H4 (cell line): ENCODE measurements at regions not wholly inside any gene's neighbourhood (a gene's known extent, or its start where the extent isn't known, plus 50 kb on each side); places are given as distances from the start of the nearest gene placed in this dataset.

Experiments used
- DNase-seq: peaks from one replicate; pipeline ENCODE4 v3.0.0-alpha.2; 2015; ENCODE audit warnings: low spot score

DNA sequence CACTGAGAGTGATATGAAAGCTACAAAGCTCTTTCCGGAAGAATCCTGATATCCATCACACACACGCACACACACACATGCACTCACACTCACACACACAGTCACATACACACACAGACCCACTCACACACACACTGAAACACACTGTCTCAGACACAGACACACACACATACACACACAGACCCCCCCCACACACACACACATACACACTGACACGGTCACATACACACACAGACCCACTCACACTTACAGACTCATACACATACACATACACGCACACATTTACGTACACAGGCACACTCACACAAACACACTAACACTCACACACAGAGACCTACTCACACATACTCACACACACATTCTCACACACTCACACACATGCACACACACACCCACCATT is 58.6 kb downstream of the LIG4 start:
- DNase-seq = no peak

DNA sequence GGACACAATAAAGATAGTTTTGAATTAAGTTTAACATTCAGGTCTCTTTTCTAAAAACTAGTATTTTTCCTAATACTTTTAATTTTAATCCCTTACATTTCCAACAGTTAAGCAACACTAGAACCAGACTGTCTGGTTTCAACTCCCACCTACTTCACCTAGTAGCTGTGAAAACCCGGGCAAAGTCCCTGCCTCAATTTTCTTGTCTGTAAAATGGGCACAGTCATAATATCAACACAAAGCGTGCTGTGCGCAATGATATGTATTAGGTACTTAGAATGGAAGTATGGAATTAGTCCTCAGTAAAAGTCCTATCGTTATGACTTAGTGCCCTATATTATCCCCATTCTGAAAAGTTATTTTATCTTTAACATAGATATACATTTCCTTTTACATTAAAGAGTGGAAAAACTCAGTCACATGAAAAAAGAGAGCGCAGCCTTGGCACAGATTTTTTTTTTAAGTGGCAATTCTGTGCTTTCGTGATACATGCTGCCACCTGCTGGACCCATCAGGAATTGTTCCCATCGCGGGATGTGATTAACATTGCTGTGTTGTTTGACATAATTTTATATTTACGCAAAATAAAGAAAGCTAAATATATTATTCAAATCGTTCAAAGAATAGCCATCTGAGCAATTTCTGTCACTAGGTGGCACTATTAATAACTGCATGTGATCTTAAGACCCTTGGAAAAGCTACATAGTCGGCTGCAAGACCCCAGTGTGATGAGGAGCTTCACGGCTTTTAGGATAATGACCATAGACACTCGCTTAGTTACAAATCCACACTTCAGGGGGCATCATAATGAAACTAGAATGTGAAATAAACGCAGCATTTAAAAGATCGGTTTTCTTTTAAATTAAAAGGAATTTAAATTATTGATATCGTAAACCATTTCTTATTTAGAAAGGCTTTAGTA is 59.9 kb downstream of the LIG4 start:
- DNase-seq = peak; percentile 14

DNA sequence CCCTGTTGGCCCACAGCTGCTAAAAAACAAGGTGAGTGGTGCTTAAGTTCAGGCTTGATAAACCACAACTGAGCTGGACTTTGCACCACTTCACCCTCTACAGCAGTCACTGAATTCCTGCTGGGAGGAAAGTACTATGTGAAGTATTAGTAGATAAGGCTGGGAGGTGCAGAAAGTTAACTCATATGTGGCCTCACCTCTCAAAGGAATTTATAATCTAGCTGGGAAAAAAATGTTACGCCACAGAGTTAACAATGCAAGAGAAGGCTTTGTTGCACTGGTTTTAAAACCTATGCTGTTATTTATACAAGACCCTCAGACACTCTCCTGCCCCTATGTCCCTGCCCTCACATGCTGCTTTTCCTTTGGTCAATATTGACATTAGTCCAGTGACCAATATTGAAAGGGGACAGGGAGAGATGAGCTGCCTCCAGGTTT is 60.9 kb downstream of the LIG4 start:
- DNase-seq = no peak

DNA sequence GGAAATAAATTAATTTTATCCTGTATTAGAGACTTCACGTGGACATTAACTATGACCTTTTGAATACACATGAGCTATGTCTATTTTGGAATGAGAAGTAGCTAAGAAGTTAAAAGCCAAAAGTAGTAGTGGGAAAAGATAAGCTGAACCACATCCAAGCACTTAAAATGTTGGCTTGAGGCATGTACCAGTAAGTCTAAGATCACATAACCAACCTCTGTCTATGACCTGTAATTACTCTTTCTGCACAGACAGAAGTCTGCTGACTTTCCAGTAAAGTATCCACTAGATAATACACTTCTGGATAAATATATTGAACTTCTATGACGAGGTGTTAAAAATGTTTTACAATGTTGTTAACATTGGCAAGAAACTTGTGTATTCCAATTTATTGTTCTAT is 68.7 kb downstream of the LIG4 start:
- no peak for DNase-seq

DNA sequence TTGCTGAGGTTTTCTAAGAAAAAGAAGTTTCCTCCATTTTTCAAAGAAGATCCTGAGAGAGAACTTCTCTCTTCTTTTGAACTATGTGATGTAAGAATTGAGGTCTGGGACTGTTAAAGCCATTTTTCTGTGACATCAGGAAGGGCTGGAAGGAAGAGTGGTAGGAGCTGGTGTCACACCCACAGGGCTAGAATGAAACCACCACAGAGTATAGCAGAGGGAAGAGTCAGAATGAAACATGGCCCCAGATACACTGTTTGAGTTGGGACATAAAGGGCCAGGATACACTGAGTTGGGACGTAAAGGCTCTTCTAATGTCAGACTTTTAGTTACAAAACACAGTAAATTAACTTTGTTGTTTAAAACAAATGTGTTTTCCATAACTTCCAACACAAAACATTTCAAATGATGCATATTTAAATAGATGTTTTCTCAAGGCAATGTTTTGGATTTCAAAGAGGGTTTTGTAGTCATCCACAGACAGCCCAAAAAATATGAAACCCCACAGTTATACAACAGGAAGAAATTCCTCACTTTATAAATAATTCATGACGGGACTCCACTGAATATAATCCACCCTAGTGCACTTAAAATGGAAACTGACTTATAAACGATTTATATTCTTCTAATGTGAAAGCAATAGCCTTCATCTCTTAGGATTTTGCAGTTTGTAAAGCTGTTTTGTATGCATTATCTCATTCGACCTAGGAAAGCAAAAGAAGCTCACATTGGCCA is 72.5 kb downstream of the LIG4 start:
- no peak for DNase-seq

DNA sequence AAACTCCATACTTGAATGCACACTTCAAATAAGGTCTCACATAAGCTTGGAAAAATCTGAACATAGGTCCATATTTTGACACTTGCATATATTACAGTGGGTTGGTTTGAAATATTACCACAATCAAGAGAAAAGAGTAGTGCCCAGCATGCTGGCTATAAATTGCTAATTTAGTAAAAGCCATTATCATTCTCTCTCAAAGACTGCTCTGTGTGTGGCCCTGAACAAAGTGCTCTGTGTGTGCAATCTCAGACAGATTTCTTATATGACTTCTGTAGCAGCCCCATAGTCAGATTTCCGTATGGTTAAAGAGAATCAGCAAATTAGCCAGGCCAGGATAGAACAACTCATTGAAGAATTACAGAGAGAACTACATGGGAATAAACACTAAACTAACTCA is 78.2 kb downstream of the LIG4 start:
- no peak for DNase-seq

DNA sequence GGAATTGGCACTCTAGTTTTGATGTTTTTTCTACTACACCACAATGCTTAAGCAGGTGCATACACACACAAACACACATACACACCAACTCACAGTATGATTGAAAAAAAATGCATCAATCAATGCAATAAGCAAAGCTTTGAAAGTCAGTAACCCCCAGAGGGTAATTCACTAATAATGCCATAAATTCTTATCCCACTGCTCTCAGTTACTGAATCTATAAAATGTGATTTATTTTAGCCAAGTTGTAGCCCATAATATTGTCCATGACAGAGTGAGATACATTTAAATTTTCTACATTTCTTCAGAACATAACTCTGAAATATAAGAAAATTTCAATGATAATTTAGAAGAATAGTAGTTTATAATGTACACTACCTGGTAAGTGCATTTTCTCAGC is 87.9 kb downstream of the LIG4 start:
- DNase-seq = no peak

DNA sequence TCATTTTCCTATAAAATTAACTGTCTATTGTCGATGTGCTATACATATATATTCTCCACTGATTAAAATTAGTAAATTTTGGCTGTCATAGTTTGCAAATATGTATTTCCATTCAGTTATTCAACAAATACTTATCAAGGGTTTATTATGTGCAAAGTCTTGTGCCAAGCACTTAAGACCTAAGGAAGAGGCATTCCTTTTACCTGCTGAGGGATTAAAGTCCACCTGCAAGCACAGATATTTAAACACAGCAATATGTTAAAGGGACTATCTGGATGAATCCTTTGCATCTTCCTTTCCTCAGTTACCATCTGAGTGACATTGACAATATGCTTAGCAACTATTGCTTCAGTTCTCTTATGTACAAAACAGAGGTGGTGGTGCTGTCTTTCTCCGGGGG is 89.3 kb downstream of the LIG4 start:
- DNase-seq = no peak

DNA sequence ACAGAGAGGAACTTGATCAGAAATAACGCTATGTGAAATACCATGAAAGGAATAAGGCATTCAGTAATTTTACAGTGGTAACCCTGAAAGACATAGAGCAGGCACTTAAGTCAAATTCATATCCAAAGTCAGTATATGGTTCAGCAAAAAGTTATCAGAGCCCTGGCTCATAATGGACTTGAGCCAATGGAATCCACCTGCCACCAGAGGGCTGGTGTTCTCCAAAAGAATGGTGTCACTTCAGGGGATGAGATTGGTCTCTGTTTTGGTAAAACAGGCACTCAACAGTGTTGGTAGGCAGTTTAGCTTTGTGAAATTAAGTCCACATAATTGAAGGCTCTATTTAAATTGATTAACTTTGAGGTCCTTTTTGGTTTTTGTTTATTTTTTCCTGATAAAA is 93.9 kb downstream of the LIG4 start:
- DNase-seq = no peak

DNA sequence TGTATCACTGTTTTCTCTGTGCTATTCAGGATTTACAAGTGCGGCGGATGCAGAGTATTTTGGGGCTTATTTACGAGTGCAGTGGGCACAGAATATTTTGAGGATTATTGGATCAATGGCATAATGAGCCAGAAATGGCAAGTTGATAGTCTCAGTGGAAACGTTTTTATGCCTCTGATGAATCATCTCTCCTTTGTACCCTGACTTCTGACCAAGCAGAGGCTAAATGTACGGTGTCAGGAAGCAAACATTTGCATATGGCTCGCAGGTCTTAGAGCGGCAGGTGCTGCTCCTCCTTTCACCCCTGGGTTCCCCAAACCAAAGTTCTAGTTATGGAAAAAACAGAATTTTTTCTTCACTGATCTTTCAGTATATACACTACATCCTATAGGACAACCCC is 94.5 kb downstream of the LIG4 start:
- no peak for DNase-seq

DNA sequence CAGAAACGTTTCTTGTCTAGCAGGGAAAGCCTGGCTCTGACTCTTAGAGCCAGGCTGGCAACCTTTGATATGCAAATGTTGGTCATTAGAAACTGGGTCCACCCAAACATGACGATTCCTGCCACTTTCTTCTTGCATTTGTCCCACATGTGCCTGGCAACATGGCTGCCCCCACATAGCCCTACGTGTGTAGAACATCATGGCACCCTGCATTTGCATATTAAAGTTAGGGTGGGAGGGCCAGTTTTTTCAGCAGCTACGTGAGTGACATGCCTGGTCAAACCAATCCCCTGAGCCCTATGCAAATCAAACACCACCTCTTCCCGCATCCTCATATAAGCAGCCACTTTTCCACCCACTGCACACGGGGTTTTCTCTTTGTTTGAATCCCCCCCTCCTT is 95.0 kb downstream of the LIG4 start:
- no peak for DNase-seq

DNA sequence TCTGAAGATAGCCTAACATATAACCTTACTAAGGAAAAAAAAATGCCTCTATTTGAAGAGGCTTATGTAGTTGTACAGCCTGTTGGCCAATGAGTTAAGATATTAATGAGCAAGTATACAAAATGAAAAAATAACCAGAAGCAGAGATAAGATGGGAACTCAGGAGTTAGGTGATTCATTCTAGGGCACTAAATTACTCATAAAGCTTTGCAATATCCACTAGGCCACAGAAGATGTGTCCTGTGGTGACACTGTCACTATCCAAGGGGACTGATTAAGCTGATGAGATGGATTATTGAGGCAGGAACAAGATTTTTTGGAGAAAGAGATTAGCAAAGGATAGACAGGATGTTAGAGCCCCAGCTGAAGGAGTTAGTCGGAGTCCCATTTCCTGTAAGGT is 99.6 kb downstream of the LIG4 start:
- DNase-seq = no peak

DNA sequence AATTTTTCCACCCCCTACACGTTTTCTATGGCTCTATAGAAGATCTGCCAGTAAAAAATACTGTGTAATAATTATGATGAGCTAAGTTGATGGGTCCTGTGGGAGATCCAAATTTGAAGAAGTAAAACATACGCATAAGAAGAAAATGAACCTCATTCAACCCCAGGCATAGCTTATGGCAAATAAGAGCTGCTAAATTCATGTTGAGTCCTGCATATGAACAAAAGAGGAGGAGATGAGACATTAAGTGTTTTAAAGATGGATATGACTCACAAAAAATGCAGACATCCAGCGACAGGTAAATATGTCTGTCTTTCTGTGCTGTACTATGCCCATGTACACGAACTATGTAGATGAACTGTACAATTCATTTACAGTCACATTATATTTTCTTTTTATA is 101.9 kb downstream of the LIG4 start:
- DNase-seq = no peak

DNA sequence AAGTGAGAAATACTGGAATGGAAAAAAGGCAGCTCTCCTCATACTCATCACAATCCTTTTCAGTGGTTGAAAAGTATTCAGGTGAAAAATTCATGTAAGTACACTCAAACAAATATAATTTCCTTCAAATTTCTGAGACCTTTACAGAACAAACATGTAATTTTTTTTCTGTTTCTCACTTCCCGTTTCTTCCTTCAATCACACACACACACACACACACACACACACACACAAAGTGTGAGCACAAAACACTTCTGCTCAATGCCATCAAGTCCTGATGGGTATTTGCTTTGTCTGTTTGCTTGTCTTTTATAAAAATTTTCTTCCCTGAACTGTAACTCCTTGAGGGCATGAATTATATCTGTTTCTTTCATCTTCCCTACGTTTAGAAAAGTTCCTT is 110.6 kb downstream of the LIG4 start:
- DNase-seq = no peak

DNA sequence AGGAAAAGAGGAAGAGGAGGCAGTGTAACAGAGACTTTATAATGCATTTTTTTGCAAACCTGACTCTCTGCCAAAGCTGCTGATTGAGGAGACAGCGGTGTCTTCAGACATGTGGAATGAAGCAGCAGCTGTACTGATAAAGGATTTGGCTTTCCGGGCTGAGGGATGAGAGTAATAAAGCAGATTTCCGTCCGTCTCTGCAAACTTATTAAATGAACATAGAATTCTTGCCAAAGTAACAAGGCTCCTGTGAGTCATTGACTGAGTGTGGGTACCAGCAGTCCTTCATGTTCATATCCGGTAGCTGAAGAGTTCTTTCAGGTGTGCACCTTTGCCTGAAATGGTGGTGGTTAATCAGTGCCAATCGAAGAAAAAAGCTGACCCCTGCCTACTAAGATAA is 112.6 kb downstream of the LIG4 start:
- no peak for DNase-seq

DNA sequence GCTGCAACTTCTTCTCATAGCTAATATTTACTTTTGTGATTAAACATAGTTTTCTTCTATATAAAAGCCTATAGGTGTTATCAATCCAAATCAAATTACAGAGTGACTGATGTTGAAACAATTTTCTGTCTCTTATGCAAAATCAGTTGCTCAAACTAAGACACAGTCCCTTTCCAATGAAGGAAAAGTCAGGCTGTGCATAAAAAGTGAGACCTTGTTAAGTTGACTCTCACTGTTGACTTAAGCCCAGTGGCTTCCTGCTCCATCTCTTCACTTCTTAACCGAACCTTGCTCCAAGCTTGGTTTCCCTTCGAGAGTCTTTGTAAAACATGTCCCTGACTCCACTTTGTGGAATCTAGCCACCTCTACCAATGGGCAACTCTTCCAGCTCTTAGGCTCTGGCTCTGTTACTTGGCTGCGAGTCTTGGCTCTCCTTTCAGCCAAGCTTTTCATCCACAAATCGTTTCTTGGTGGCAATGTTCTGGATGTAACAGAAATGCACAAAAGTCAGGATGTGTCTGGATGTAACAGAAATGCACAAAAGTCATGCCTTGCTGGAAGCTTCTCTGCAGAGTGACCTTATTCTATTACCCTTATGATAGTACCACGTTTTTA is 118.9 kb downstream of the LIG4 start:
- no peak for DNase-seq

DNA sequence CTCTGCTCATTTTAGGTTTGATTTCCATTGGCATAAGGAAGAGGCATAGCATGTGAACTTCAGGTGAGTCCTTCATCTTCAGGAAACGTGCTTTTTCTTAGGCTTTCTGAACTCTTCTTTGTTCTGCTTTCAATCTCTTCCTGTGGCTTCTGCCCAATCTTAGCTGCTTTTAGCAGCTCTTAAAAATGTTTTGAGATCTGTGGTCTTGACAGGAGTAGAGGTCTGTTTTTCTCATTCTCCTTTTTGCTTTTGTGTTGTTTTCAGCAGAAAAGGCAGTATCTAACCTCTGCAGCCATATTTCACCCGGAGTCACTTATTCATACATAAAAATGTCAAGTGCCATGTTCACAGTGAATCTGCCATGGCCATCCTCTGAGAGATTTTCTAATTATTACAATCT is 120.3 kb downstream of the LIG4 start:
- DNase-seq = no peak

DNA sequence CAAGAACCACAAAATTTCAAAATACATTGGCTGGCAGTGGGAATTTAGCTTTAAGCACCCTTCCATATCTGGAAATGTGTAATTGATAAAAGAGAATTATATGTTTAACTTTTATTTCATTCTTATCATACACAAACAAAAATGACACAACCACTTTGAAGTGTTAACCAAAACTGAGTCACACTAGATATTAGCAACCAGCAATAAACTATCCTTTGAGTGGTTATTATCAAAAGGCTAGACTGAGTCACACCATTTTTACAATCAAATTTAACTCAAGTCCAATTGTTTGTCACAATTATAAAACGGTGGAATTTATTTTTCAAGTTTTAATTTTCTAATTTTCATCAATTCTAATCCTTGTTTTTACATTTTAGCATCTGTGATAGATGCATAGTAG is 121.7 kb downstream of the LIG4 start:
- no peak for DNase-seq

DNA sequence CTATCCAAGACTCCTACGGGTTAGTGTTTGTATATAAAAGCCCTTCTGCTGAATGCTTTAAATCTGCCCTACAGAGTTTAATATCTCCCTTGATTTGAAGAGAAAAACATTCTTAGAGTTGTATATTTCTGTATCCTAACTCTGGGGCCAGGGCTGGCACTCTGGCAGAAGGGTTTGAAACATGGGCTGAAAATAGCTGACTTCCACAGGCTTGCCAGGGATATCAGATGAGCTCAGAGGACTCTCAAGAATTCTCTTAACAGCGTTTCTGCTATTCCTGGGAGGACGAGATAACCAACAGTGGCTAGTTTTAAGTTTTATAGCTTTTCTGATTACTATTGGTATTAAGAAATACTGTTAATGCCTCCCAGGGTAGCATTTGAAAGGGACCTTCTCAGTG is 127.5 kb downstream of the LIG4 start:
- DNase-seq = no peak

DNA sequence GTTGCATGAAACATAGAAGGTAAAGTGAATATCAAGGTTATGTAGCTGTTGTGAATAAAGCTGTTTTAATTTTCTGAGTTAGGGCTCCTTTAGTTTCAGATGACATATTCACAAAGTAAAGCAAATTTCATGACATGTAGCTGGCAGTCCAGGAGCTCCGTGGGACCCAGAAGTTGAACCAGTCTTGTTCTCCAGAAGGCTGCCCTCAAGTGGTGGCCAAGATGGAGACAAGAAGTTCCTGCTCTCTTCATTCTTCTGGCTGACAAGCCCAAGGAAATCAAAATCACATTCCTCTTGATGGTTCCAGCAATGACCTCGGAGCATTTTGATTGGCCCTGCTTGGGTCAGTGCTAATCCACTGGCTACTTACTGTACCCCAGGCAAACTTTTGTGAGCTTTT is 128.7 kb downstream of the LIG4 start:
- DNase-seq = peak; percentile 39

DNA sequence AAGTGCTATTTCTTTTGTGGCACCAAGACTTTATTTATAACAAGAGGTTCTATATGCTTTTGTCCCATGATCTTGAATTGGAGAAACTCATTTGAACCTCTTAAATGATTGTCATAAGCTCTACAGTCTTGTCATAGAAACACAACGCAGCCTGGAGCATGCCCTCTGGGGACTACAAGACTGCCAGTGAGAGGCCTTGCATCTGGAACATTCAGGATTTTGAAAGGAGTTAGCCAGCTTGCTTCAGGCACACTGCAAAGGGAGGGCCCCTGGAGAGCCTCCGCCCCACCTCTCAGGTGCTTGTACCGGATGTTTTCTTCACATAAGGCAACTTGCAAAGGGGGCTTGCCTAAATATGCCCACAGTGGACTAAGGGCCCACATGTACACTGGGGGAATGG is 130.5 kb downstream of the LIG4 start:
- no peak for DNase-seq

DNA sequence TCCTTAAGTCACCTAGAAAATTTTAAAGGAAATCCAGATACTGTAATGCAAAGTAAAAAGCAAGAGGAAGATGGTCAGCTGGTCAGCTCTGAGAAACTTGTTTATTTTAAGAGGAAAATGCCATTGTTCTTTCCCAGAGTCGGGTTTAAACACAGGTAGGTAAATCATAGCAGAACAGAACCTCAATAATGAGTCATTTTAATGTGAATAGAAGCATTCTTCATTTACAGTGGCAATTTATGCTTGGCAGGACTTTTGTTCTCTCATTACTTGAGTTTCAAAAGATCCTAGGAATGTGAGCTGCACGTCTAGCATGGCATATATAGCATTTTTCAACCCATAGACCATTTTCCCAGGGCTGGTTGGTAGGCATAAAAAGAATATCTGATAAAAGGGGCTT is 132.3 kb downstream of the LIG4 start:
- peak; percentile 60 for DNase-seq

DNA sequence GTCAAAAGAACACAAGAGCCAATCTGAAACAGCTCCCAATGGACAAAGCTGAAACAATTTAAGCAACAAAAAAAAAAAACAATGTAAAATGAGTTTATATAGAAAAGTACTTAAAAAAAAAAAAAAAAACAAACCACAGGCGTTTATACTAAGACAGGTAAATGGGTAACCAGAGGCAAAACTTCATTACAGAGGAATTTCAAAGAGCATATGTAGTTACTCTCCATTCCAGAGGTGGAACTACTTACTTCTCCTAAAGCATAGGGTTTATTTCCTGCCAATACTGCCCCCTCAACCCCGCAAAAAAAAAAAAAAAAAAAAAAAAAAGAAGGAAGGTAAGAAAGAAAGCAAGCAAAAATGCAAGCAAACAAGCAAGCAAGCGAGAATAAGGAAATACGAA is 132.9 kb downstream of the LIG4 start:
- peak; percentile 18 for DNase-seq
